Endothelial cell (in vitro differentiated cells): ENCODE measurements at regions not wholly inside any gene's neighbourhood (a gene's known extent, or its start where the extent isn't known, plus 50 kb on each side); places are given as distances from the start of the nearest gene placed in this dataset.

Source experiments
- DNase-seq: peaks from one replicate; pipeline ENCODE4 v3.0.0; 2021; ENCODE audit warnings: low spot score
- H3K27ac Mint-ChIP-seq: one replicate; pipeline ENCODE4 v1.8.0; 2021; ENCODE audit warnings: mixed read lengths, inconsistent platforms; ENCODE audit not compliant: unreplicated experiment
- H3K27me3 Mint-ChIP-seq: one replicate; pipeline ENCODE4 v1.8.0; 2021; ENCODE audit warnings: mild to moderate bottlenecking, moderate library complexity, mixed read lengths, inconsistent platforms; ENCODE audit not compliant: unreplicated experiment
- H3K36me3 Mint-ChIP-seq: one replicate; pipeline ENCODE4 v1.8.0; 2021; ENCODE audit warnings: mild to moderate bottlenecking, low read depth, mixed read lengths, inconsistent platforms; ENCODE audit not compliant: unreplicated experiment
- H3K4me1 Mint-ChIP-seq: one replicate; pipeline ENCODE4 v1.8.0; 2021; ENCODE audit warnings: mild to moderate bottlenecking, mixed read lengths, inconsistent platforms; ENCODE audit not compliant: unreplicated experiment
- H3K4me3 Mint-ChIP-seq: one replicate; pipeline ENCODE4 v1.8.0; 2021; ENCODE audit warnings: mild to moderate bottlenecking, mixed read lengths, inconsistent platforms; ENCODE audit not compliant: unreplicated experiment
- H3K9me3 Mint-ChIP-seq: one replicate; pipeline ENCODE4 v1.8.0; 2021; ENCODE audit warnings: mixed read lengths, inconsistent platforms; ENCODE audit not compliant: unreplicated experiment
- TF ChIP-seq, protein P1 (sequence below): fragments of 200-600 bp; sonication (generic); IDR thresholded peaks from one replicate; pipeline ENCODE4 v1.5.0; 2021; ENCODE audit warnings: antibody characterized with exemption; ENCODE audit not compliant: unreplicated experiment

DNA sequence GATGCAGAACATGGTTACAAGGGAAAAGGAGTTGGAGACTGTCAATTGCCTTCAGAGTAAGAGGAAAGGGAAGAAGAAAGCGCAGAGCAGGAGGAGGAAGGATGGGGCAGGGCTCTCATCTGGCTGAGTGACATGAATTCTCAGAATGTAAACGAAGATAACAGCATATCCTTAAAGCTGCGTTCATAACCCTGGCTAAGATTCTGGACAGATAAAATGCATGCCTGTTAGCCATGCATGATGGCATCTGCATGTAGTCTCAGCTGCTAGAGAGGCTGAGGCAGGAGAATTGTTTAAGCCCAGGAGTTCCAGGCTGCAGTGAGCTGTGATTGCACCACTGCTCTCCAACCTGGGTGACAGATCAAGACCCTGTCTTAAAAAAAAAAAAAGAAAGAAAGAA, 493.5 kb upstream of the PRKX start:
- TF ChIP-seq, protein P1, sequence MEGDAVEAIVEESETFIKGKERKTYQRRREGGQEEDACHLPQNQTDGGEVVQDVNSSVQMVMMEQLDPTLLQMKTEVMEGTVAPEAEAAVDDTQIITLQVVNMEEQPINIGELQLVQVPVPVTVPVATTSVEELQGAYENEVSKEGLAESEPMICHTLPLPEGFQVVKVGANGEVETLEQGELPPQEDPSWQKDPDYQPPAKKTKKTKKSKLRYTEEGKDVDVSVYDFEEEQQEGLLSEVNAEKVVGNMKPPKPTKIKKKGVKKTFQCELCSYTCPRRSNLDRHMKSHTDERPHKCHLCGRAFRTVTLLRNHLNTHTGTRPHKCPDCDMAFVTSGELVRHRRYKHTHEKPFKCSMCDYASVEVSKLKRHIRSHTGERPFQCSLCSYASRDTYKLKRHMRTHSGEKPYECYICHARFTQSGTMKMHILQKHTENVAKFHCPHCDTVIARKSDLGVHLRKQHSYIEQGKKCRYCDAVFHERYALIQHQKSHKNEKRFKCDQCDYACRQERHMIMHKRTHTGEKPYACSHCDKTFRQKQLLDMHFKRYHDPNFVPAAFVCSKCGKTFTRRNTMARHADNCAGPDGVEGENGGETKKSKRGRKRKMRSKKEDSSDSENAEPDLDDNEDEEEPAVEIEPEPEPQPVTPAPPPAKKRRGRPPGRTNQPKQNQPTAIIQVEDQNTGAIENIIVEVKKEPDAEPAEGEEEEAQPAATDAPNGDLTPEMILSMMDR, result no peak
- H3K36me3 Mint-ChIP-seq, result no peaks in the 10 kb centered on the region
- no peaks in the 10 kb centered on the region for H3K27me3 Mint-ChIP-seq
- H3K9me3 Mint-ChIP-seq, result no peaks in the 10 kb centered on the region
- no peak overlapping the region for H3K4me3 Mint-ChIP-seq
- no peak for DNase-seq
- H3K4me1 Mint-ChIP-seq, result no peaks in the 10 kb centered on the region
- no peak overlapping the region for H3K27ac Mint-ChIP-seq

DNA sequence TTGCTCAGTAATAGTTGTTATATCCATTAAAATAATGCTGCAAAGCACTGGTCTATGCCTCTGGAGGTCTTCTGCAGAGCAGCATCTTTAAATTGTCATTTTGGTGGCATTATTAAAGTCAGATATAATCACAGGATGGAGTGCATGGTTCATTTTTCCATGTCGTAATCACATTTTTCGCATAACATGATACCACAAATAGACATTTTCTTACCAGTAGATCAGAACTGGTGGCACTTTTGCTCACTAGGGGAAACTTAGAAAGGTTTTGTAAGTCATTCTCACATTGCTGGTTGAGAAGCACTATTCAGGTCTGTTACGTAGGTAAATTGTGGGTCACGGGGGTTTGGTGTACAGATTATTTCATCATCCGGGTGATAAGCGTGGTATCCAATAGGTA, 484.5 kb upstream of the PRKX start:
- TF ChIP-seq, protein P1, result no peak

GRCh38 chrX:4193500-4194155, 480.2 kb upstream of the PRKX start:
- TF ChIP-seq, protein P1, result no peak
- no peak for DNase-seq
- Mint-ChIP-seq H3K4me3 (no peak overlapping the region), H3K9me3 (no peaks in the 10 kb centered on the region), H3K4me1 (no peaks in the 10 kb centered on the region), H3K36me3 (no peaks in the 10 kb centered on the region), H3K27me3 (no peaks in the 10 kb centered on the region), H3K27ac (no peak overlapping the region)

More for the DNA sequence above, 484.5 kb upstream of the PRKX start:
- no peak overlapping the region for H3K4me3 Mint-ChIP-seq
- H3K27me3 Mint-ChIP-seq, result no peaks in the 10 kb centered on the region
- no peaks in the 10 kb centered on the region for H3K4me1 Mint-ChIP-seq
- no peaks in the 10 kb centered on the region for H3K9me3 Mint-ChIP-seq
- H3K36me3 Mint-ChIP-seq, result no peaks in the 10 kb centered on the region
- no peak overlapping the region for H3K27ac Mint-ChIP-seq
- DNase-seq, result no peak

- H3K36me3 Mint-ChIP-seq, result no peaks in the 10 kb centered on the region
- TF ChIP-seq, protein P1, result no peak
- H3K4me3 Mint-ChIP-seq, result no peak overlapping the region
- H3K4me1 Mint-ChIP-seq, result no peaks in the 10 kb centered on the region
- no peaks in the 10 kb centered on the region for H3K9me3 Mint-ChIP-seq
- H3K27me3 Mint-ChIP-seq, result no peaks in the 10 kb centered on the region
- H3K27ac Mint-ChIP-seq, result no peak overlapping the region
- DNase-seq, result no peak
Observed at GRCh38 chrX:4186331-4186730, 472.9 kb upstream of the PRKX start.

GRCh38 chrX:4185086-4185485, 471.6 kb upstream of the PRKX start:
- Mint-ChIP-seq H3K27ac (no peak overlapping the region), H3K9me3 (no peaks in the 10 kb centered on the region), H3K36me3 (no peaks in the 10 kb centered on the region), H3K27me3 (peaks cover 3% of the 10 kb centered on the region), H3K4me3 (no peak overlapping the region), H3K4me1 (no peaks in the 10 kb centered on the region)
- TF ChIP-seq, protein P1, result no peak
- DNase-seq, result no peak
